Upper lobe of left lung (tissue), 4 donors: ENCODE measurements at regions not wholly inside any gene's neighbourhood (a gene's known extent, or its start where the extent isn't known, plus 50 kb on each side); places are given as distances from the start of the nearest gene placed in this dataset.

Source experiments
- POLR2A ChIP-seq, 4 donors: fragments of 450-650 bp; IDR thresholded peaks; one replicate each; pipeline ENCODE4 v1.5.1; 2016 to 2017; ENCODE audit warnings: antibody characterized with exemption in 4 of 4, mild to moderate bottlenecking in 2 of 4
- POLR2AphosphoS5 ChIP-seq, 2 donors: sonication (generic); formaldehyde crosslinking; IDR thresholded peaks; one replicate each; pipeline ENCODE4 v1.5.1; 2017; ENCODE audit warnings: antibody characterized with exemption in 2 of 2
- TF ChIP-seq, protein P1 (sequence below), 6 experiments: fragments of 450-650 bp in 4 of 6; fragments of 200-600 bp in 2 of 6; sonication (generic) in 2 of 6; IDR thresholded peaks; one replicate each; pipeline ENCODE4 v1.5.1; 2016 to 2019; ENCODE audit warnings: antibody characterized with exemption in 6 of 6

DNA sequence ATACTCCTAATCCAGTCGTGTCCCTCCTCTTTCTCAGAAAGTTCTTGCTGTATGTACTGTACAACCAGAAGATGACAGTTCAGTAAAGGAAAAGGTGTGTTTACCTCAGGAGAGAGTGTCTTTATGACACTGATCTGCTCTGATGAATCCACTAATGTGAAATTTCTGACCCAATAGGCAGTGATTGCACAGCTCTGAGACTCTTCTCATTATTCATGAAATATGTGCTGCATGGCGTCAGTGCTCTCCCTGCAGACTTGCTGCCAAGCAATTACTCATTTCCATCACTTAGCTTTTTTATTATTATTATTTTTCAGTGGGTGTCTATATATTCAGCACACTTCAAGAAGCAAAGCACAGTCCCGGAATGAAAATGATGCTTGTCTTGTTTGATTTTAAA, 389.0 kb downstream of the RASEF start:
- TF ChIP-seq POLR2AphosphoS5 (IDR thresholded peaks at IDR 0.05) (no peak), POLR2A (IDR thresholded peaks at IDR 0.05) (no peak)
- TF ChIP-seq, protein P1, sequence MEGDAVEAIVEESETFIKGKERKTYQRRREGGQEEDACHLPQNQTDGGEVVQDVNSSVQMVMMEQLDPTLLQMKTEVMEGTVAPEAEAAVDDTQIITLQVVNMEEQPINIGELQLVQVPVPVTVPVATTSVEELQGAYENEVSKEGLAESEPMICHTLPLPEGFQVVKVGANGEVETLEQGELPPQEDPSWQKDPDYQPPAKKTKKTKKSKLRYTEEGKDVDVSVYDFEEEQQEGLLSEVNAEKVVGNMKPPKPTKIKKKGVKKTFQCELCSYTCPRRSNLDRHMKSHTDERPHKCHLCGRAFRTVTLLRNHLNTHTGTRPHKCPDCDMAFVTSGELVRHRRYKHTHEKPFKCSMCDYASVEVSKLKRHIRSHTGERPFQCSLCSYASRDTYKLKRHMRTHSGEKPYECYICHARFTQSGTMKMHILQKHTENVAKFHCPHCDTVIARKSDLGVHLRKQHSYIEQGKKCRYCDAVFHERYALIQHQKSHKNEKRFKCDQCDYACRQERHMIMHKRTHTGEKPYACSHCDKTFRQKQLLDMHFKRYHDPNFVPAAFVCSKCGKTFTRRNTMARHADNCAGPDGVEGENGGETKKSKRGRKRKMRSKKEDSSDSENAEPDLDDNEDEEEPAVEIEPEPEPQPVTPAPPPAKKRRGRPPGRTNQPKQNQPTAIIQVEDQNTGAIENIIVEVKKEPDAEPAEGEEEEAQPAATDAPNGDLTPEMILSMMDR (IDR thresholded peaks at IDR 0.05), result no peak
